H1 (cell line): ENCODE measurements at regions not wholly inside any gene's neighbourhood (a gene's known extent, or its start where the extent isn't known, plus 50 kb on each side); places are given as distances from the start of the nearest gene placed in this dataset.

ENCODE experiments used
- ASH2L ChIP-seq: fragments of 200-600, 300-600 bp; sonication (generic); IDR thresholded peaks from one replicate; pipeline ENCODE4 v1.7.1; 2017; ENCODE audit warnings: low read length
- BCL11A ChIP-seq, 2 experiments: IDR thresholded peaks; one replicate each; pipeline ENCODE4 v1.6.1; 2011; ENCODE audit warnings: low read depth in 2 of 2, low read length in 2 of 2, mild to moderate bottlenecking in 2 of 2
- CTCF ChIP-seq, 3 experiments: IDR thresholded peaks; 1 replicate in 2 of 3; 2 replicates in 1 of 3; pipeline versions ENCODE4 v1.5.1 to v1.6.1; 2011; ENCODE audit warnings: low read length in 3 of 3, mild to moderate bottlenecking in 3 of 3, inconsistent platforms in 2 of 3, low read depth in 1 of 3, moderate library complexity in 1 of 3; ENCODE audit not compliant: insufficient read depth in 1 of 3; ENCODE audit errors: control extremely low read depth in 1 of 3
- EZH2 ChIP-seq: fragments of 200-600 bp; sonication (generic); IDR thresholded peaks from 2 replicates; pipeline ENCODE4 v1.7.1; 2012; ENCODE audit warnings: low read depth, mild to moderate bottlenecking, moderate library complexity, low read length, inconsistent platforms; ENCODE audit not compliant: severe bottlenecking
- RBBP5 ChIP-seq: IDR thresholded peaks from 2 replicates; pipeline ENCODE4 v1.7.1; 2012; ENCODE audit warnings: low read depth, mild to moderate bottlenecking, inconsistent platforms, low read length, moderate library complexity, borderline replicate concordance
- SP4 ChIP-seq: IDR thresholded peaks from 2 replicates; pipeline ENCODE4 v1.6.1; 2012; ENCODE audit warnings: low read length, inconsistent platforms

- TF ChIP-seq CTCF (IDR thresholded peaks at IDR 0.05; ENCODE audit: control extremely low read depth in 1 of 3, insufficient read depth in 1 of 3, low read depth in 1 of 3, low read length in 3 of 3) (no peak), RBBP5 (no peak), ASH2L (no peak), SP4 (no peak), EZH2 (no peak), BCL11A (IDR thresholded peaks at IDR 0.05; ENCODE audit: low read depth in 2 of 2, low read length in 2 of 2) (no peak)
Observed at GRCh38 chr3:70603103-70603502, 290.7 kb upstream of the MDFIC2 start (continued).
